ENCODE measurements at regions not wholly inside any gene's neighbourhood (a gene's known extent, or its start where the extent isn't known, plus 50 kb on each side); places are given as distances from the start of the nearest gene placed in this dataset.

GRCh38 chr9:13352451-13352979 lies 73.0 kb upstream of the MPDZ start:
- H3K9me3 ChIP-seq (ENCODE audit: insufficient read depth, low read depth, low read length) = no peaks in the 10 kb centered on the region
- H3K36me3 ChIP-seq (ENCODE audit: insufficient read depth, low read depth, low read length) = no peaks in the 10 kb centered on the region

GRCh38 chr9:13351778-13352386 lies 72.4 kb upstream of the MPDZ start:
- Histone ChIP-seq H3K4me1 (ENCODE audit: insufficient read depth, low read length) (no peaks in the 10 kb centered on the region), H3K9me3 (ENCODE audit: insufficient read depth, low read depth, low read length) (no peaks in the 10 kb centered on the region)

More at GRCh38 chr9:13352451-13352979, 73.0 kb upstream of the MPDZ start:
- Histone ChIP-seq H3K27ac (ENCODE audit: low read length) (no peak overlapping the region), H3K9ac (ENCODE audit: low read depth, low read length) (no peak overlapping the region), H3K4me3 (ENCODE audit: low read length) (no peak overlapping the region), H3K4me1 (ENCODE audit: insufficient read depth, low read length) (no peaks in the 10 kb centered on the region), H3K27me3 (ENCODE audit: insufficient read depth, low read length) (no peaks in the 10 kb centered on the region)

GRCh38 chr9:13332571-13332970 lies 53.1 kb upstream of the MPDZ start:
- Histone ChIP-seq H3K9me3 (ENCODE audit: insufficient read depth, low read depth, low read length) (no peaks in the 10 kb centered on the region), H3K9ac (ENCODE audit: low read depth, low read length) (no peak overlapping the region), H3K4me1 (ENCODE audit: insufficient read depth, low read length) (no peaks in the 10 kb centered on the region), H3K36me3 (ENCODE audit: insufficient read depth, low read depth, low read length) (no peaks in the 10 kb centered on the region), H3K27ac (ENCODE audit: low read length) (no peak overlapping the region), H3K27me3 (ENCODE audit: insufficient read depth, low read length) (no peaks in the 10 kb centered on the region), H3K4me3 (ENCODE audit: low read length) (no peak overlapping the region)

More at GRCh38 chr9:13351778-13352386, 72.4 kb upstream of the MPDZ start:
- Histone ChIP-seq H3K36me3 (ENCODE audit: insufficient read depth, low read depth, low read length) (no peaks in the 10 kb centered on the region), H3K4me3 (ENCODE audit: low read length) (no peak overlapping the region), H3K9ac (ENCODE audit: low read depth, low read length) (no peak overlapping the region), H3K27me3 (ENCODE audit: insufficient read depth, low read length) (no peaks in the 10 kb centered on the region), H3K27ac (ENCODE audit: low read length) (no peak overlapping the region)

- H3K4me3 ChIP-seq (ENCODE audit: low read length) = no peak overlapping the region
- no peak overlapping the region for H3K9ac ChIP-seq (ENCODE audit: low read depth, low read length)
- H3K4me1 ChIP-seq (ENCODE audit: insufficient read depth, low read length) = no peaks in the 10 kb centered on the region
- no peaks in the 10 kb centered on the region for H3K27me3 ChIP-seq (ENCODE audit: insufficient read depth, low read length)
- H3K36me3 ChIP-seq (ENCODE audit: insufficient read depth, low read depth, low read length) = no peaks in the 10 kb centered on the region
- no peak overlapping the region for H3K27ac ChIP-seq (ENCODE audit: low read length)
- H3K9me3 ChIP-seq (ENCODE audit: insufficient read depth, low read depth, low read length) = no peaks in the 10 kb centered on the region
These were observed 51.8 kb upstream of the MPDZ start for GRCh38 chr9:13331320-13331719.

- Histone ChIP-seq H3K27me3 (ENCODE audit: insufficient read depth, low read length) (no peaks in the 10 kb centered on the region), H3K36me3 (ENCODE audit: insufficient read depth, low read depth, low read length) (no peaks in the 10 kb centered on the region), H3K4me1 (ENCODE audit: insufficient read depth, low read length) (no peaks in the 10 kb centered on the region), H3K9ac (ENCODE audit: low read depth, low read length) (no peak overlapping the region), H3K27ac (ENCODE audit: low read length) (no peak overlapping the region), H3K9me3 (ENCODE audit: insufficient read depth, low read depth, low read length) (no peaks in the 10 kb centered on the region), H3K4me3 (ENCODE audit: low read length) (no peak overlapping the region)
These were observed 51.0 kb upstream of the MPDZ start for GRCh38 chr9:13330396-13331004.
